HL-60 (cell line): ENCODE measurements at regions not wholly inside any gene's neighbourhood (a gene's known extent, or its start where the extent isn't known, plus 50 kb on each side); places are given as distances from the start of the nearest gene placed in this dataset.

ENCODE experiments used
- CTCF ChIP-seq: IDR thresholded peaks from one replicate; pipeline ENCODE4 v1.5.1; 2011; ENCODE audit warnings: low read length, control low read depth, inconsistent platforms; ENCODE audit not compliant: insufficient read depth
- POLR2AphosphoS5 ChIP-seq: IDR thresholded peaks from 2 replicates; pipeline ENCODE4 v1.6.1; 2012; ENCODE audit warnings: low read depth
- REST ChIP-seq: IDR thresholded peaks from 2 replicates; pipeline ENCODE4 v1.6.1; 2012; ENCODE audit warnings: low read depth; ENCODE audit not compliant: insufficient replicate concordance

- TF ChIP-seq CTCF = no peak
- no peak for TF ChIP-seq REST
- no peak for TF ChIP-seq POLR2AphosphoS5
These were observed 492.1 kb upstream of the SLC39A10 start for GRCh38 chr2:195164930-195165329.
